ENCODE measurements at regions not wholly inside any gene's neighbourhood (a gene's known extent, or its start where the extent isn't known, plus 50 kb on each side); places are given as distances from the start of the nearest gene placed in this dataset.

DNA sequence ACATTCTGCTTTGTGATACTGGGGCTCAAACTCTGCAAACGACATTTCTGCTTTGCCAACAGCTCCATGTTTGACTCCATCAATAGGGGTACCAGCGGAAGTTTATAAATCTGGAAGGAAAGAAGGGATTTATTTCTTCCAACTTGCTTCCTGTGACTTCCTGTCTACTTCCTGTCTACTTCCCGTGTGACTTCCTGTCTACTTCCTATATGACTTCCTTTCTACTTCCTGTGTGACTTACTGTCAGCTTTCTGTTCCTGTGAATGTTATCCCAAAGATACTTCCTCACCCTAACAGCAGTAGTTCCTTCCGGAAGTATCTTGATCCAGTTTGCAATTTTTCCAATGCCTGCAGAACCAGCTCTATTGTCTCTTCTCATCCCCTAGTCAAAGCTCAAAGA is 52.0 kb upstream of the MBOAT2 start:
- TF ChIP-seq MXI1 (IDR thresholded peaks at IDR 0.05; ENCODE audit: low read depth, low read length): no peak
- TF ChIP-seq, protein P1, sequence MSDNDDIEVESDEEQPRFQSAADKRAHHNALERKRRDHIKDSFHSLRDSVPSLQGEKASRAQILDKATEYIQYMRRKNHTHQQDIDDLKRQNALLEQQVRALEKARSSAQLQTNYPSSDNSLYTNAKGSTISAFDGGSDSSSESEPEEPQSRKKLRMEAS (IDR thresholded peaks at IDR 0.05; ENCODE audit: low read depth, low read length): no peak
- TF ChIP-seq SRF (IDR thresholded peaks at IDR 0.05; ENCODE audit: low read depth in 2 of 2, low read length in 2 of 2): no peak
- no peak for TF ChIP-seq HDAC2 (IDR thresholded peaks at IDR 0.05)
- no peak for TF ChIP-seq POLR2A (IDR thresholded peaks at IDR 0.05; ENCODE audit: low read depth, low read length)
- TF ChIP-seq EZH2 (IDR thresholded peaks at IDR 0.05; ENCODE audit: borderline replicate concordance, control insufficient read depth, low read depth, low read length): no peak
- TF ChIP-seq MEF2B (IDR thresholded peaks at IDR 0.05; ENCODE audit: partially characterized antibody, poor library complexity, severe bottlenecking): no peak
- no peak for TF ChIP-seq ZBED1 (IDR thresholded peaks at IDR 0.05; ENCODE audit: borderline replicate concordance)
- no peak for TF ChIP-seq MEF2A (IDR thresholded peaks at IDR 0.05; ENCODE audit: insufficient read depth, low read depth, low read length)
